HG03558 (cell line): ENCODE measurements at regions not wholly inside any gene's neighbourhood (a gene's known extent, or its start where the extent isn't known, plus 50 kb on each side); places are given as distances from the start of the nearest gene placed in this dataset.
"Not testable (repeated sequence)": the region's sequence is repeated elsewhere in the genome, so short reads cannot be mapped to it uniquely, and the experiment has no call there.

Experiments
- ATAC-seq: cut with Tn5 transposase; IDR thresholded peaks from one replicate; pipeline ENCODE4 v1.9.1; 2021; ENCODE audit warnings: moderate number of reproducible peaks; ENCODE audit not compliant: unreplicated experiment; ENCODE audit errors: extremely low read depth

- not testable (repeated sequence) for ATAC-seq
Observed at GRCh38 chr6:88390998-88391397, 224.9 kb upstream of the CNR1 start.

GRCh38 chr6:88388589-88388988 is 222.4 kb upstream of the CNR1 start:
- ATAC-seq = no peak

DNA sequence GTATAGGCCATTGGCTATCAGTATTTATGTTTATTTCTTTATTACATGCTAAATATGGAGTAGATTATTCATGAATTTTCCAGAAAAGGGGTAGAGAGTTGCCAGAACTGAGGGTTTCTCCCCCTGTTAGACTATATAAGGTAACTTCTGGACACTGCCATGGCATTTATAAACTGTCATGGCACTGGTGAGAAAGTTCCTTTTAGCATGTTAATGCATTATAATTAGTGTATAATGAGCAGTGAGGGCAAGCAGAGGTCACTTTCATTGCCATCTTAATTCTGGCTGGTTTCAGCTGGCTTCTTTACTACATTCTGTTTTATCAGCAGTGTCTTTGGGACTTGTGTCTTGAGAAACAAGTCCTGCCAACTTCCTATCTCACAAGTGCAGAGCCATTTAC is 220.0 kb upstream of the CNR1 start:
- no peak for ATAC-seq

- ATAC-seq = no peak
Observed at GRCh38 chr6:88383183-88383582, 217.0 kb upstream of the CNR1 start.

DNA sequence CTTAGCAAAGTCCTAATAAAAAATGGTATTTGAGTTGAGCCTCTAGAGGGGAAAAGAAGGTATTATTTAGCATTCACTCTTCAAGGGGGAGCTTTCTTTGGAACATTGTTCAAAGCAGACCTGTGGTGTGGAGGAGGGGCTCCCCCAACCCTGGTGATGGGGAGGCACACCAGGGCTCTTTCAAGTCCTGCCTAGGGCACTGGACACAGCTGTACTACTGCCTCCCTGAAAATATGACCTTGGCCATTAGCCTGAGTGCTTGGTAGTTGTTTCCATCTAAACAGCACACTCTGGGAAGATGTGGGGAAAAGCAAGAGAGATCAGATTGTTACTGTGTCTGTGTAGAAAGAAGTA is 215.1 kb upstream of the CNR1 start:
- no peak for ATAC-seq

- ATAC-seq = no peak
Observed at GRCh38 chr6:88380618-88381288, 214.6 kb upstream of the CNR1 start.

GRCh38 chr6:88380083-88380482 is 213.9 kb upstream of the CNR1 start:
- ATAC-seq = no peak

- no peak for ATAC-seq
Observed at GRCh38 chr6:88378639-88379038, 212.5 kb upstream of the CNR1 start.

- no peak for ATAC-seq
Observed at GRCh38 chr6:88377976-88378568, 211.9 kb upstream of the CNR1 start.

DNA sequence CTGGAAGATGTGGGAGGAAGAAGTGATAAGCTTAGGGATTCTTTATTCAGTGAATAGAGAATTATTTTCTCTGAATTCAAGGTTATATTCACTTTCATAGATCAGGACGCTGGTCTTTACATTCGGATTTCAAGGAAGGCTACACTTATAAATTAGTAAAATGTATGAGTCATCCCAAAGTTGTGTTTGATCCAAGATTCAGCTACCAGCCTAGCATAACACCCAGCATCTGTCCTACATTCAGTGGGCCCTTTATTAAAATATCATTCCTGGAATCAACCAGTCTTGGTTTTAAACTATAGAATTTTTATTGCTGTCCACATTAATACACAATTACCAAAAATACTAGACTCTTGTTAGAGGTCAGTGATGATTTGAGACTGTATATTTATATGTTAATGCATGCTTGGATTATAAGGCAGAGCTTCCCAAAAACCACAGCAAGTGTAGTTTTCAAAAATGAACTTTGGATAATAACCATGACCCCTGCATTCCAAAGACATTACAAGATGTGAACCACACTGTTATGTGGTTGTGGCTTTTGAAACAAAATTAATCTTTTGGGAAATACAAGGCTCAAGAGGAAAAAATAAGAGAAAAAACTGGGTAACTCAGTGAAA is 210.7 kb upstream of the CNR1 start:
- ATAC-seq = no peak

DNA sequence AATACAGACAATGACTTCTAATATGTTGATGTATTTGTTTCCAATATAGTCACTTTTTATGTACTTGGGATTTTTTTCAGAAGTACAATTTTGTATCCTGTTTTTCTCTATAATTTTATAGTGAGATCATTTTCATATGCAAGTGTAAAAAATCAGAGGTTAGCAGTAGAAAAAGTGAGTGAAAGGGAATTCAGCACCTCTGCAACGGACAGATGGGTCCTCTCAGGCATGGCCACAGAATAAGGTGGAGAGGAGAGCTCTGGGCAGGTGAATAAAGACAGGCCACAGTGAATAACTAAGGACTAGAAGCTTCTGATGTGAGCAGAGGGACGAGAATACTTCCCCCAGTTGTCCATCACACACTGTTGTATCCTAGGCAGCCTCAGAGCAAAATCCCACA is 210.1 kb upstream of the CNR1 start:
- ATAC-seq = no peak

DNA sequence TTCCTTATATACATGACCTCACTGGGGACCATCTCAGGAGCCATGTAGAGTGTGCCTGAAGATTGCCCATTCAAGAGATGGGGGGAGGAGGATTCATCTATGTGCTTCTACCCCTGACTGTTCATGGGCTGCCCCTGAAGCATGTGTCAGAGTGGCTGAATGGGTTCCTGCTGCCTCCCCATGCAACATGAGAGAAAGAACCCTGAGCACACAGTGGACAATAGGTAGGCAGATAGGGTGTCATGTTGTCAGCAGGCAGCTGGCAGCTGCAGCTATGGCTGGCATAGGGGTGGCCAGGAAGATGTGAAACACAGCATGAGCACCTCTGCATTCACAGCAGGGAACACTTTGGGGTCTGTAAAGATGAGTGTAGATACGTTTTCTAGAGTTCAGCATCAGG is 208.4 kb upstream of the CNR1 start:
- no peak for ATAC-seq

DNA sequence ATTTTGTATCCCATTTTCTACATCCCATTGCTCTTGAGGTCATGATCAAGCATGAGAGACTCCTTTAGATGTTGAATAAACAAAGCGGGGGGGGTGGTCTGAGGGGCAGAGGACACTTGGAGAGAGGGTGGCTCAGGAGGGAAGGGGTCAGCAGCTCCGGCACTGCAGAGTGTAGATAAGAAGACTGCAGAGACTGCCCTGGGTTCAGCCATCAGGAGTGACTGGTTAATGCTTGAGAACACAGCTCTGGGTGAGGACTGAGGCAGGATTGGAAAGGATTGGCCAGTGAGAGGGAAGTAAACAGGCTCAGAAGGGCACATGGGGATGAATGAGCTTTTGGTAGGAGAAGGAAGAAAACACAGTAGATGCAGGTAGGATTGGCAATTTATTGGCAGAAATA is 205.3 kb upstream of the CNR1 start:
- ATAC-seq = no peak

GRCh38 chr6:88370127-88370710 is 204.1 kb upstream of the CNR1 start:
- ATAC-seq = no peak

GRCh38 chr6:88369262-88369661 is 203.1 kb upstream of the CNR1 start:
- no peak for ATAC-seq

- ATAC-seq = no peak
Observed at GRCh38 chr6:88368071-88368787, 202.1 kb upstream of the CNR1 start.

GRCh38 chr6:88367248-88367647 is 201.1 kb upstream of the CNR1 start:
- ATAC-seq = no peak

GRCh38 chr6:88366672-88367071 is 200.5 kb upstream of the CNR1 start:
- no peak for ATAC-seq

- no peak for ATAC-seq
Observed at GRCh38 chr6:88365656-88366055, 199.5 kb upstream of the CNR1 start.

DNA sequence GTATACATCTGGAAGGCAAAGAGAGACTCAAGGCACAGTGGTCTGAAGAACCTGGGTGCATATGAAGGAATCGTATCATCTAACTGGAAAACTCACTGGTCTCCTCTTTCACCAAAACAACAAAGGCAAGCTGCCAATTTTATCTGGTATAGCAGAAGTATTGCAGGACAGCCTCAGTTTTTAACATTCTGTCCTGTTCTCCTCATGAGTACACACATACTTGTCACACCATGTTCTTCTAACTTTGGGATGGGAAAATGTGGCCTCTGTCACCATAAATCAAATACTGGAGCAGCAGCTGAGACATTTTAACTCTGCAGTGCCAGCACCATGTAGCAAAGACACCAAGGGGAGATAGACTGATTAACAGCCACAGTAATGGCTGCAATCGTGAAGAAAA is 199.1 kb upstream of the CNR1 start:
- ATAC-seq = no peak

- no peak for ATAC-seq
Observed at GRCh38 chr6:88361754-88362153, 195.6 kb upstream of the CNR1 start.
